ENCODE measurements at regions not wholly inside any gene's neighbourhood (a gene's known extent, or its start where the extent isn't known, plus 50 kb on each side); places are given as distances from the start of the nearest gene placed in this dataset.

DNA sequence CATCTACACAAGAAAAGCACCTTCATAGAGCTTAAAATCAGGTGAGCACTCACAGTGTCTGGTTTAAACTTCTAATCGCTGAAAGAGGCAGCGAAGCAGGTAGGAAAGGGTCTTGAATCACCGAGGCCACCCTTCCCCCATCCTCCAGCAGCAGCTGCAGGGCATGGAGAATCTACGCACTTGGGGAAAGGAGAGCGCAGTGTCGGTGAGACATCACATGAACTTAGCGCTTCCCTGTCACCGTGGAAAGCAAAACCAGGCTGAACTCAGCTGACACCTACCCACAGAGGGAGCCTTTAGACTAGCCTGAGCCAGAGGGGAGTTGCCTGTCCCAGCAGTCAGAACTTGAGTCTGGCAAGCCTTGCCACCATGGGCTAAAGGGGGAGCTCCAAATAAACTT lies 197.2 kb upstream of the ZFP42 start:
- TF ChIP-seq CTCF (conservative IDR thresholded peaks at IDR 0.05 in 1 of 2, IDR thresholded peaks at IDR 0.05 in 1 of 2; ENCODE audit: extremely low read depth in 1 of 2, insufficient read depth in 1 of 2, low read depth in 1 of 2, low read length in 2 of 2) (no peak), EZH2 (IDR thresholded peaks at IDR 0.05; ENCODE audit: borderline replicate concordance, low read length) (no peak)

Data from mammary epithelial cell (primary cell).